Fibroblast of lung (primary cell): ENCODE measurements at regions not wholly inside any gene's neighbourhood (a gene's known extent, or its start where the extent isn't known, plus 50 kb on each side); places are given as distances from the start of the nearest gene placed in this dataset.

Experiments used
- DNase-seq, 2 donors: peaks; one replicate each; pipeline versions ENCODE4 v3.0.0 to v3.0.0-alpha.2; 2010; ENCODE audit warnings: low read depth in 2 of 2
- H2AFZ ChIP-seq: 2 replicates; pipeline ENCODE4 v1.5.1; 2012; ENCODE audit warnings: low read length, control low read depth, inconsistent platforms
- H3K27ac ChIP-seq: 2 replicates; pipeline ENCODE4 v1.5.1; 2011; ENCODE audit warnings: low read length, control low read depth; ENCODE audit not compliant: insufficient read depth
- H3K27me3 ChIP-seq: 2 replicates; pipeline ENCODE4 v1.5.1; 2011; ENCODE audit warnings: mild to moderate bottlenecking, low read length; ENCODE audit not compliant: control insufficient read depth, insufficient read depth
- H3K36me3 ChIP-seq: 2 replicates; pipeline ENCODE4 v1.5.1; 2011; ENCODE audit warnings: low read length; ENCODE audit not compliant: control insufficient read depth, insufficient read depth
- H3K4me1 ChIP-seq: 2 replicates; pipeline ENCODE4 v1.5.1; 2011; ENCODE audit warnings: low read length; ENCODE audit not compliant: control insufficient read depth, insufficient read depth; ENCODE audit errors: extremely low read depth
- H3K4me2 ChIP-seq: 2 replicates; pipeline ENCODE4 v1.5.1; 2011; ENCODE audit warnings: low read length, control low read depth; ENCODE audit not compliant: insufficient read depth; ENCODE audit errors: extremely low read depth
- H3K4me3 ChIP-seq, 4 experiments: fragments of 200-600 bp in 1 of 4; sonication (generic) in 1 of 4; replicated peaks in 1 of 4; 2 replicates each; pipeline ENCODE4 v1.5.1; 2011 to 2016; ENCODE audit warnings: low read length in 4 of 4, low read depth in 3 of 4, mild to moderate bottlenecking in 3 of 4, control low read depth in 2 of 4, inconsistent platforms in 1 of 4, mixed read lengths in 1 of 4; ENCODE audit not compliant: insufficient read depth in 1 of 4; ENCODE audit errors: control extremely low read depth in 1 of 4
- H3K79me2 ChIP-seq: 2 replicates; pipeline ENCODE4 v1.5.1; 2012; ENCODE audit warnings: mild to moderate bottlenecking, low read length, inconsistent platforms; ENCODE audit not compliant: control insufficient read depth, insufficient read depth
- H3K9ac ChIP-seq: 2 replicates; pipeline ENCODE4 v1.5.1; 2011; ENCODE audit warnings: mild to moderate bottlenecking, low read length, control low read depth; ENCODE audit not compliant: insufficient read depth
- H3K9me3 ChIP-seq: 2 replicates; pipeline ENCODE4 v1.5.1; 2012; ENCODE audit warnings: low read depth, low read length; ENCODE audit not compliant: control insufficient read depth, insufficient read depth
- H4K20me1 ChIP-seq: 2 replicates; pipeline ENCODE4 v1.5.1; 2011; ENCODE audit warnings: low read length; ENCODE audit not compliant: control insufficient read depth, insufficient read depth; ENCODE audit errors: extremely low read depth
- EZH2 ChIP-seq: IDR thresholded peaks from 2 replicates; pipeline ENCODE4 v1.5.1; 2012; ENCODE audit warnings: low read length, control low read depth, mild to moderate bottlenecking; ENCODE audit errors: missing control alignments
- TF ChIP-seq, protein P1 (sequence below), 2 donors: IDR thresholded peaks in 1 of 2; conservative IDR thresholded peaks in 1 of 2; 1 replicate in 1 of 2; 2 replicates in 1 of 2; pipeline ENCODE4 v1.5.1; 2011 to 2012; ENCODE audit warnings: low read length in 2 of 2, control low read depth in 1 of 2, inconsistent platforms in 1 of 2, low read depth in 1 of 2, mild to moderate bottlenecking in 1 of 2

DNA sequence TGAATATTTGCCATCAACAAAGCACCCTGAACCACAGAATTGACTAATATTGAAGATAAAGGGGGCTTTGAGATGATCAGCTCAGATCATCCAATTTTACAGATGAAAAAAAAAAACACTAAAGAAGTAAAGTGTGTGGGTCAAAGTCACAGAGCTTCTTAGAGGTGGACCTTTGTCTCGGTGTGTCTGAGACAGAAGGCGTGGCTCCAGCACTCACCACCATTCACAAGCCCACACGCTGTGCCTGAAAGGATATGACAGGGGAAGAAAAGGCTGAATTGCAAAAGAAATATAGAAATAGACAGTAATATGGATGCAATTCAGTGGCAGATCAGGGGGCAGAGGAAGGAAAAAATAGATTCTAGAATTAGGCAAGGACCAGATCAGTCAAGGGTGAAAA is 114.9 kb upstream of the PLXNA4 start:
- H3K4me1 ChIP-seq: no peaks in the 10 kb centered on the region
- no peaks in the 10 kb centered on the region for H3K79me2 ChIP-seq
- no peak for DNase-seq
- H3K27ac ChIP-seq: no peak overlapping the region
- no peak overlapping the region for H2AFZ ChIP-seq
- no peak overlapping the region for H3K9ac ChIP-seq
- H3K36me3 ChIP-seq: no peaks in the 10 kb centered on the region
- no peak for TF ChIP-seq EZH2
- TF ChIP-seq, protein P1, sequence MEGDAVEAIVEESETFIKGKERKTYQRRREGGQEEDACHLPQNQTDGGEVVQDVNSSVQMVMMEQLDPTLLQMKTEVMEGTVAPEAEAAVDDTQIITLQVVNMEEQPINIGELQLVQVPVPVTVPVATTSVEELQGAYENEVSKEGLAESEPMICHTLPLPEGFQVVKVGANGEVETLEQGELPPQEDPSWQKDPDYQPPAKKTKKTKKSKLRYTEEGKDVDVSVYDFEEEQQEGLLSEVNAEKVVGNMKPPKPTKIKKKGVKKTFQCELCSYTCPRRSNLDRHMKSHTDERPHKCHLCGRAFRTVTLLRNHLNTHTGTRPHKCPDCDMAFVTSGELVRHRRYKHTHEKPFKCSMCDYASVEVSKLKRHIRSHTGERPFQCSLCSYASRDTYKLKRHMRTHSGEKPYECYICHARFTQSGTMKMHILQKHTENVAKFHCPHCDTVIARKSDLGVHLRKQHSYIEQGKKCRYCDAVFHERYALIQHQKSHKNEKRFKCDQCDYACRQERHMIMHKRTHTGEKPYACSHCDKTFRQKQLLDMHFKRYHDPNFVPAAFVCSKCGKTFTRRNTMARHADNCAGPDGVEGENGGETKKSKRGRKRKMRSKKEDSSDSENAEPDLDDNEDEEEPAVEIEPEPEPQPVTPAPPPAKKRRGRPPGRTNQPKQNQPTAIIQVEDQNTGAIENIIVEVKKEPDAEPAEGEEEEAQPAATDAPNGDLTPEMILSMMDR (conservative IDR thresholded peaks at IDR 0.05 in 1 of 2, IDR thresholded peaks at IDR 0.05 in 1 of 2; ENCODE audit: low read depth in 1 of 2, low read length in 2 of 2): no peak
- H4K20me1 ChIP-seq: no peaks in the 10 kb centered on the region
- H3K4me3 ChIP-seq: no peak overlapping the region
- peaks cover 5% of the 10 kb centered on the region for H3K27me3 ChIP-seq
- H3K4me2 ChIP-seq: no peak overlapping the region
- H3K9me3 ChIP-seq: no peaks in the 10 kb centered on the region

DNA sequence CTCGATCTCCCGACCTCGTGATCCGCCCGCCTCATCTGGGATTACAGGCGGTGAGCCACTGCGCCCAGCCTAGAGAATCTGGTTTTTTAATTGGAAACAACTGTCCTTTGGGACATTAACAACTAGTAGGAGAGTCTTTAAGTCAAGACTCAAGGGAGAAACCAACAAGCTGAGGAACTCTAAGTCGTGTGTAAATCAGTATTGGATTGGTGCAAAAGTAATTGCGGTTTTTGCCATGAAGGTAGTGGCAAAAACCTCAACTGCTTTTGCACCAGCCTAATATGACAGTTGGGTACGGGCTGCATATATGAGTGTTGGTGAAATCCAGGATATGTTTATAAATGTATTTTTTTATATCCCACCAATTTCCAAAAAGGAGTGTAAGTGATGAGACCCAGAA is 113.9 kb upstream of the PLXNA4 start:
- H3K36me3 ChIP-seq: no peaks in the 10 kb centered on the region
- no peak overlapping the region for H3K4me2 ChIP-seq
- no peak overlapping the region for H3K9ac ChIP-seq
- no peak for DNase-seq
- no peaks in the 10 kb centered on the region for H3K4me1 ChIP-seq
- H3K9me3 ChIP-seq: no peaks in the 10 kb centered on the region
- H3K27me3 ChIP-seq: peaks cover 5% of the 10 kb centered on the region
- H3K27ac ChIP-seq: no peak overlapping the region
- H3K79me2 ChIP-seq: no peaks in the 10 kb centered on the region
- H3K4me3 ChIP-seq: no peak overlapping the region
- TF ChIP-seq EZH2: no peak
- TF ChIP-seq, protein P1 (conservative IDR thresholded peaks at IDR 0.05 in 1 of 2, IDR thresholded peaks at IDR 0.05 in 1 of 2; ENCODE audit: low read depth in 1 of 2, low read length in 2 of 2): no peak
- H4K20me1 ChIP-seq: no peaks in the 10 kb centered on the region
- no peak overlapping the region for H2AFZ ChIP-seq

DNA sequence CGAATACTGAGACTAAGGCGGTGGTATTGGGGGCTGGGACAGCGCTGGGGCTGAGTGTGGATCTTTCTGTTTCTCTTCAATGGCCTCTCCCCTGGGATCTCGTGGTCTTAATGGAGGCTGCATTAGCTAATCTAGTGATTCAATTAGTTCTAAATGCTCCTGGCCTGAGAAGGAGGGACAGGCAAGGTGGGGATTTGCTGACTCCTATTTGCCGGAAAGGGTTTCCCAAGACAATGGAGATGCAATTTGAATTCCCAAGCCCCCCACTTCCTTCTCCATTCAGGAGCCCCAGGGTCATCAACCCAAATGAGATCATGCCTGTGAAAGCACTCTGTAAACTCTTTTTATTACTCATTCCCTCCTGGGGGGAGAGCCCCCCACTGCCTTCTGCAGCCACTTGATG is 111.7 kb upstream of the PLXNA4 start:
- no peaks in the 10 kb centered on the region for H3K36me3 ChIP-seq
- H3K79me2 ChIP-seq: no peaks in the 10 kb centered on the region
- no peak overlapping the region for H3K4me2 ChIP-seq
- no peak overlapping the region for H3K9ac ChIP-seq
- no peaks in the 10 kb centered on the region for H4K20me1 ChIP-seq
- no peak for DNase-seq
- peaks cover 5% of the 10 kb centered on the region for H3K27me3 ChIP-seq
- H3K9me3 ChIP-seq: no peaks in the 10 kb centered on the region
- no peak overlapping the region for H3K4me3 ChIP-seq
- TF ChIP-seq, protein P1 (conservative IDR thresholded peaks at IDR 0.05 in 1 of 2, IDR thresholded peaks at IDR 0.05 in 1 of 2; ENCODE audit: low read depth in 1 of 2, low read length in 2 of 2): no peak
- H3K4me1 ChIP-seq: no peaks in the 10 kb centered on the region
- H3K27ac ChIP-seq: no peak overlapping the region
- no peak overlapping the region for H2AFZ ChIP-seq
